ENCODE measurements at regions not wholly inside any gene's neighbourhood (a gene's known extent, or its start where the extent isn't known, plus 50 kb on each side); places are given as distances from the start of the nearest gene placed in this dataset.
"Not testable (repeated sequence)": the region's sequence is repeated elsewhere in the genome, so short reads cannot be mapped to it uniquely, and the experiment has no call there.

DNA sequence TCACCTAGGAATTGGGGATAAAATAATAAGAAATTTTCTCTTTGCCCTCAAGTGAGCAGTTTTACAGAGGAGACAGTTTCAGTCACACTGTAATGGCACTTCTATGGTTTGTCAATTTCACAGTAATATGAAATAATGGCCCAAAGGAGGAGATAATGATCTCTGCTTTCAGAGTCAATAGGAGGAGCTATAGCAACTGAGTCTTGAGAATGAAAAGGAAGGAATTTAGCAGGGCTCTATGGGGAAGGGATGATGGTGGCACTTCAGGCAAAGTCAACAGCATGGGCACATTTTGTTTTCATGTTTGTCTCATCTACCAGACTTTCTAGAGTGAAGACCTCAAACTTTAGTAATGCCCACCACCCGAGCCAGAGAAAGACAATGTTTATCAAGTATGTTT, 138.3 kb upstream of the HMGN3 start:
- TF ChIP-seq POLR2AphosphoS5 (IDR thresholded peaks at IDR 0.05; ENCODE audit: low read depth) = no peak
- no peak for TF ChIP-seq REST (IDR thresholded peaks at IDR 0.05; ENCODE audit: insufficient replicate concordance, low read depth)
- TF ChIP-seq SPI1 (IDR thresholded peaks at IDR 0.05; ENCODE audit: borderline replicate concordance, low read depth) = no peak
- TF ChIP-seq GABPA (IDR thresholded peaks at IDR 0.05; ENCODE audit: low read depth) = no peak
- TF ChIP-seq CTCF (IDR thresholded peaks at IDR 0.05; ENCODE audit: insufficient read depth, low read length) = no peak
- Histone ChIP-seq H3K27ac (replicated peaks) (no peak overlapping the region), H3K4me3 (replicated peaks; ENCODE audit: insufficient read depth, low read length) (no peak overlapping the region), H3K27me3 (ENCODE audit: insufficient read depth, poor library complexity, severe bottlenecking) (no peaks in the 10 kb centered on the region)
- no peak for DNase-seq (ENCODE audit: low read depth in 1 of 2, low spot score in 1 of 2)

- TF ChIP-seq REST (IDR thresholded peaks at IDR 0.05; ENCODE audit: insufficient replicate concordance, low read depth) (no peak), SPI1 (IDR thresholded peaks at IDR 0.05; ENCODE audit: borderline replicate concordance, low read depth) (no peak), GABPA (IDR thresholded peaks at IDR 0.05; ENCODE audit: low read depth) (no peak), POLR2AphosphoS5 (IDR thresholded peaks at IDR 0.05; ENCODE audit: low read depth) (no peak), CTCF (IDR thresholded peaks at IDR 0.05; ENCODE audit: insufficient read depth, low read length) (no peak)
- H3K27me3 ChIP-seq (ENCODE audit: insufficient read depth, poor library complexity, severe bottlenecking) = no peaks in the 10 kb centered on the region
Measured at GRCh38 chr6:79369026-79369425, 134.5 kb upstream of the HMGN3 start.

DNA sequence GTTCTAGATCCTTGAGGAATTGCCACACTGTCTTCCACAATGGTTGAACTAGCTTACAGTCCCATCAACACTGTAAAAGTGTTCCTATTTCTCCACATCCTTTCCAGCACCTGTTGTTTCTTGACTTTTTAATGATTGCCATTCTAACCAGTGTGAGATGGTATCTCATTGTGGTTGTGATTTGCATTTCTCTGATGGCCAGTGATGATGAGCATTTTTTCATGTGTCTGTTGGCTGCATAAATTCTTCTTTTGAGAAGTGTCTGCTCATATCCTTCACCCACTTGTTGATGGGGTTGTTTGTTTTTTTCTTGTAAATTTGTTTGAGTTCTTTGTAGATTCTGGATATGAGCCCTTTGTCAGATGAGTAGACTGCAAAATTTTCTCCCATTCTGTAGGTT, 129.0 kb upstream of the HMGN3 start:
- not testable (repeated sequence) for H3K27ac ChIP-seq (replicated peaks); DNase-seq (ENCODE audit: low read depth in 1 of 2, low spot score in 1 of 2); H3K4me3 ChIP-seq (replicated peaks; ENCODE audit: insufficient read depth, low read length); H3K27me3 ChIP-seq (ENCODE audit: insufficient read depth, poor library complexity, severe bottlenecking)

More at GRCh38 chr6:79369026-79369425, 134.5 kb upstream of the HMGN3 start:
- H3K4me3 ChIP-seq (replicated peaks; ENCODE audit: insufficient read depth, low read length) = no peak overlapping the region
- H3K27ac ChIP-seq (replicated peaks) = no peak overlapping the region
- DNase-seq (ENCODE audit: low read depth in 1 of 2, low spot score in 1 of 2) = no peak

- not testable (repeated sequence) for H3K4me3 ChIP-seq (replicated peaks; ENCODE audit: insufficient read depth, low read length)
Measured at GRCh38 chr6:79361074-79361473, 126.6 kb upstream of the HMGN3 start.

GRCh38 chr6:79353226-79353625, 118.7 kb upstream of the HMGN3 start:
- DNase-seq (ENCODE audit: low read depth in 1 of 2, low spot score in 1 of 2) = no peak
- Histone ChIP-seq H3K27me3 (ENCODE audit: insufficient read depth, poor library complexity, severe bottlenecking) (no peaks in the 10 kb centered on the region), H3K4me3 (replicated peaks; ENCODE audit: insufficient read depth, low read length) (no peak overlapping the region), H3K27ac (replicated peaks) (no peak overlapping the region)
- no peak for TF ChIP-seq REST (IDR thresholded peaks at IDR 0.05; ENCODE audit: insufficient replicate concordance, low read depth)
- TF ChIP-seq SPI1 (IDR thresholded peaks at IDR 0.05; ENCODE audit: borderline replicate concordance, low read depth) = no peak
- TF ChIP-seq POLR2AphosphoS5 (IDR thresholded peaks at IDR 0.05; ENCODE audit: low read depth) = no peak
- no peak for TF ChIP-seq CTCF (IDR thresholded peaks at IDR 0.05; ENCODE audit: insufficient read depth, low read length)
- no peak for TF ChIP-seq GABPA (IDR thresholded peaks at IDR 0.05; ENCODE audit: low read depth)

More at GRCh38 chr6:79361074-79361473, 126.6 kb upstream of the HMGN3 start:
- not testable (repeated sequence) for H3K27ac ChIP-seq (replicated peaks); H3K27me3 ChIP-seq (ENCODE audit: insufficient read depth, poor library complexity, severe bottlenecking); DNase-seq (ENCODE audit: low read depth in 1 of 2, low spot score in 1 of 2)

Data from HL-60 (cell line).